ENCODE measurements at regions not wholly inside any gene's neighbourhood (a gene's known extent, or its start where the extent isn't known, plus 50 kb on each side); places are given as distances from the start of the nearest gene placed in this dataset.

GRCh38 chr15:54719325-54719724 lies 477.4 kb downstream of the RSL24D1 start:
- H3K4me1 ChIP-seq (ENCODE audit: control insufficient read depth in 3 of 3, insufficient read depth in 3 of 3, low read length in 3 of 3) = no peaks in the 10 kb centered on the region
- no peaks in the 10 kb centered on the region for H3K36me3 ChIP-seq (ENCODE audit: control insufficient read depth in 3 of 3, insufficient read depth in 3 of 3, low read length in 3 of 3)
- H3K4me3 ChIP-seq (ENCODE audit: low read length in 3 of 3) = no peak overlapping the region
- no peak overlapping the region for H3K9ac ChIP-seq (ENCODE audit: low read depth in 1 of 3, low read length in 3 of 3)
- H3K9me3 ChIP-seq (ENCODE audit: control insufficient read depth in 3 of 3, low read length in 3 of 3) = peaks cover 0 to 7% (median 0%) of the 10 kb centered on the region in 3 donors
- H3K27ac ChIP-seq (ENCODE audit: low read depth, low read length) = no peak overlapping the region
- H3K27me3 ChIP-seq (ENCODE audit: control insufficient read depth in 3 of 3, insufficient read depth in 3 of 3, low read length in 3 of 3) = no peaks in the 10 kb centered on the region

DNA sequence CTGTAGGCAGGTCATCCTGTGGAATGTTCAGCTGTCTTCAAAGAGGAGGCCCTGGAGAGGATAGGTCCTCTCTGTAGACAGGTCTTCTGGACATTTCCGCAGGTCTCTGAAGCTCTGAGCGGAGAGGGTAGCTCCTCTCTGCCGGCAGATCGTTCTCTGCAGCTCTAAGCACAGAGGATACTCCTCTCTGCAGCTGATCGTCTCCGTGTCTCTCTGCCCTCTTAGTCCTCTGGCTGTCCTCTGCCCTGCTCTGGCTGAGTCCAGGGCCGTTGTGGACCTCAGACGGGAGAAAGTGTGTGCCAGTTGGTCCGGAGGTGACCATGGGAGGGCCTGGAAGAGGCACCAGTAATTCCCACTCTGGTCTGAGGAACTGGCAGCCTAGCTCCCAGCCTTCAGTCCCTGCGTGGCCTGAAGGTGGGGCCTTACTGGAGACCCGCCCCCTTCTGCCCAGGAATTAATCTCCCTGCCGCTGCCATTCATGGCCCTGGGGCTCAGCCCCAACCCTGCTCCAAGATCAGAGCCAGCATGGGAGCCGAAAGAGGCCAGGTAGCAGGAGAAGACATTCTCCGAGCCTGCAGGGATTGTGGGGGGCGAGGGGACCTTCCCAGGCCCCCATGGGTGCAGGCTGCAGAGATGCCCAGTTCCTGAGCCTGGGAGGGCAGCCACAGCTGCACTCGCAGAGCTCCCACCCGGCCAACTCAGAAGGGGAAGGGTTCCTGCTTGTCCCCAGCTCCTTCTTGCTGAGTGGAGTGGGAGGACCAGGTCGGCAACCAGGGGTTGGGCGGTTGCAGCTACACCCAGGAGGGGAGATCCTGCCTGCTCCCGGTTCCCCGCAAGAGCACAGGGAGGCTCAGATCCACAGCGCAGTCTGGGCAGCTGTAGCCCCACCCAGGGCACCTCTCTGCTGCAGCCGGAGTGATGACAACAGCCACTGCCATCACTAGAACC lies 488.7 kb downstream of the RSL24D1 start:
- H3K4me3 ChIP-seq (ENCODE audit: low read length in 3 of 3) = no peak overlapping the region
- no peaks in the 10 kb centered on the region for H3K27me3 ChIP-seq (ENCODE audit: control insufficient read depth in 3 of 3, insufficient read depth in 3 of 3, low read length in 3 of 3)
- H3K27ac ChIP-seq (ENCODE audit: low read depth, low read length) = no peak overlapping the region

GRCh38 chr15:54687628-54688027 lies 509.1 kb downstream of the RSL24D1 start:
- Histone ChIP-seq H3K36me3 (ENCODE audit: control insufficient read depth in 3 of 3, insufficient read depth in 3 of 3, low read length in 3 of 3) (no peaks in the 10 kb centered on the region), H3K4me3 (ENCODE audit: low read length in 3 of 3) (no peak overlapping the region), H3K9me3 (ENCODE audit: control insufficient read depth in 3 of 3, low read length in 3 of 3) (no peaks in the 10 kb centered on the region), H3K9ac (ENCODE audit: low read depth in 1 of 3, low read length in 3 of 3) (no peak overlapping the region), H3K27ac (ENCODE audit: low read depth, low read length) (no peak overlapping the region), H3K27me3 (ENCODE audit: control insufficient read depth in 3 of 3, insufficient read depth in 3 of 3, low read length in 3 of 3) (no peaks in the 10 kb centered on the region), H3K4me1 (ENCODE audit: control insufficient read depth in 3 of 3, insufficient read depth in 3 of 3, low read length in 3 of 3) (no peaks in the 10 kb centered on the region)

More for the DNA sequence above, 488.7 kb downstream of the RSL24D1 start:
- H3K9ac ChIP-seq (ENCODE audit: low read depth in 1 of 3, low read length in 3 of 3) = no peak overlapping the region
- no peaks in the 10 kb centered on the region for H3K4me1 ChIP-seq (ENCODE audit: control insufficient read depth in 3 of 3, insufficient read depth in 3 of 3, low read length in 3 of 3)
- no peaks in the 10 kb centered on the region for H3K9me3 ChIP-seq (ENCODE audit: control insufficient read depth in 3 of 3, low read length in 3 of 3)
- H3K36me3 ChIP-seq (ENCODE audit: control insufficient read depth in 3 of 3, insufficient read depth in 3 of 3, low read length in 3 of 3) = no peaks in the 10 kb centered on the region

All from skeletal muscle tissue (tissue), 3 donors.